Stimulated activated CD4-positive, alpha-beta T cell treated with anti-CD3 and anti-CD28 coated beads, Interleukin-12 subunit alpha, Interleukin-12 subunit beta, amount 100 ng/mL, for 48 hours (primary cell): ENCODE measurements at regions not wholly inside any gene's neighbourhood (a gene's known extent, or its start where the extent isn't known, plus 50 kb on each side); places are given as distances from the start of the nearest gene placed in this dataset.

Source experiments
- DNase-seq, 3 donors: peaks; one replicate each; pipeline ENCODE4 v3.0.0-alpha.2; 2020; ENCODE audit warnings: low read depth in 2 of 3, low spot score in 1 of 3

DNA sequence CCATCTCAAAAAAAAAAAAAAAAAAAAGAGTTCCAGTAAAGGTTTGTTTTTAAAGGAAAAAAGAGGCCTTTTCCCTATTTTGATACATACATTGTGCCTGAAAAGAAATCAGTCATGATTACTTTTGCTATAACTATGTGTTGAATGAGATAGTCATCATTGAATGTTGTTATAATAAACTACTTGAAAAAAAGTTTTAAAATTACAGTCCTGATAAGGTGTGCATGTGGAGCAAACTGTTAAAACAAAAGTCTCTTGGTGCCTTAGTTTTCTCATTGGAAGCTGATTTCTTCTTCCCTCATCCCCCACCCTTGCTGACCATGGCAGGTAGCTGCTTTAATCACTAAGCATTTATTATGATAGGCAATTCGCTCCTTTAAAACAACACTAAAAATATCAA is 172.3 kb upstream of the TBCA start:
- DNase-seq: no peak

DNA sequence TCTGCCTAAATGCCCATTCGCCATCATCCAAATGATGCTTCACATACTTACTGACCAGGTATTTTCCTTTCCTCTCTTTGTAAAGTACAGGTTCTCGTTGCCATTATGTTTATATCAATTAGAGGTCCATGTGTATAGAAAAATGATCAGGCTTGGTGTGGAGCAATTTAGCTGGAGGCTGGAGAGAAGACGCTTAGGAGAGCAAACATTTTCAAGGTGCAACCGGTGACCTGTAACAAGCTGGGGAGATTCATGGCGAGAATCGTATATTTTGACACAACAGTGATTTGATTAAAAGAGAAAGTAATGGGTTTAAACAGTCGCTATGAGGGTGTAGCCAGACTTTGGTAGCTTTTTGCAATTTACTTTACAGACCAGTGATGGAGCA is 170.9 kb upstream of the TBCA start:
- no peak for DNase-seq

DNA sequence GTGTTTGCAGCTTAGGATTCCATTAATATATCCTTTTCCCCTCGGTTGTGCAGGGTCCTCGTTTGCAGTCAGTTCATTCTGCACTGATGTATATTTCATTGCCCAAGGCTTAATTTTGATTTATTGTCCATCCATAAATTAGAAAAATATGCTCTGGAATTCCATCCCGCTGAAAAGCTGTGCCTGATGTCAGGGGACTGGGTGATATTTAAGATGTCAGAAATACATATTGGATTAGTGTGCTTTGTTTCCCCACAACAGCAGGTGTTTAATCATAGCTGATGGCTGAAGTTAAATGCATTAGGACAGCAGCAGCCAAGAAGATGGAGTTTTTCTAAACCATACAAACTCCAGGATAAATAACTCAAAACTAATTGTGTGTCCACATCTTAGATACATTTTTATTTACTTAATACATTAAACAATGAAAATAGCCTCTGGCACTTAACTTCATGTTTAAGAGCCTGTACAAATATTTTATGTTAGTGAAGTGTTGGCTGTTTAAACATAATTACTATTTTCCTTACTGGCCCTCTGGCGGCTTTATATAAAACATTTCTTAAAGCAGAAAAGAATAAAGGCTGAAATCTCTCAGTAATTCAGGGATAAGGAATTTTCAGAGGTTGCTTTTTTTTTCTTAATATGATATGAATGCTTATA is 170.4 kb upstream of the TBCA start:
- no peak for DNase-seq

DNA sequence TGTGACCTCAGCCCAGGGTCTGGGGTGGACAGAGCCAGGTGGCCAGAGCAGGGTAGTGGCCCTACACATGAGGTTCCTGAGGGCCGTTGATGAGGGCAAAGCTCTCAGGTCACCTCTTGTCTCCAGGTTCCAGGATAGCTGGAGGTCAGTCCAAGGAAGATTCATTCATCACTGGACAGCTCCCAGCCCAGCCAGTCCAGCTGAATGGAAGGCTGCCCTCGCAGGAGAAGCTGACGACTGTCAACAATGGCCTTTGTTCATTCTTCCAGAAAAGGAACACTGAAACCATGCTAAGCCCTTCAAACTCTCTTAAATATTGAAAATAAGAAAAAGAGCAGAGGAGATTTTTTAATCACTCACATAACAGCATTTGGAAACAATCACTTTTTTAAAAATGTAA is 169.7 kb upstream of the TBCA start:
- no peak for DNase-seq

DNA sequence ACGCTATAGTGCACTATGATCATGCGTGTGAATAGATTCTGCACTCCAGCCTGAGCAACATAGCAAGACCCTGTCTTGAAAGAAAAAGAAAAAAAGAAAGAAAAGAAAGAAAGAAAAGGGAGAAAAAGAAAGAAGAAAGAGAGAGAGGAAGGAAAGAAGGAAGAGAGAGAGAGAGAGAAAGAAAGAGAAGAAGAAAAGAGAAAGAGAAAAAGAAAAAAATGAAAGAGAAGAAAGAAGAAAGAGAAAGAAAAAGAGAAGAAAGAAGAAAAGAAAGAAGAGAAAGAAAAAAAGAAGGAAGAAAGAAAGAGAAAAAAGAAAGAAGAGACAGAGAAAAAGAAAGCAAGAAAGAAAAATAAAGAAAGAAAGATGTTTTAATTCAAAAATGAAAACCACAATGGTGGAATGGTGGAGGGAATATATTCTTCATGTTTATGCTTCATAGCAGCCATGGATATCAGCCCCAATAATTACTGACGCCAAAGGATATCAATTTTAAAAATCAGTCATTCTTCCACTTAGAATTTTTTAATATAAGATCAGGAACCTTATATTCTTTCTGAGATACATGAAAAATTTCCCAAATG is 168.7 kb upstream of the TBCA start:
- DNase-seq: no peak

DNA sequence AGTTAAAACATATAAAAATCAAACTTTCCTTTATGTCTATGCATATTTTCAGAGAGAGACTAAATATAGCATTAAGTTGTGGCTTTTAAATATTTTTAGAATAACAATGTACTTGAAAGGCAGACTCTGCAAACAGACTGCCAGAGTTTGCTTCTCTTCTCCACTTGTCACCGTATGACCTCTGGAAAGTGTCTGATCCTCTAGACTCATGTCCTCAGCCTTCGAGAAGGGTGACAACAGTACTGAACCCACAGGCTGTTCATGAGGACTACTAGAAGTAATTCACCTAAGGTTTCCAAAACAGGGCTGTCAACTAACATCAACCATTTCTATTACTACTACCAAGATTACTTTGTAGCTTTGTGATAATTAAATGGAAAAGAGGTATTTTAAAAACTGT is 167.7 kb upstream of the TBCA start:
- DNase-seq: no peak

DNA sequence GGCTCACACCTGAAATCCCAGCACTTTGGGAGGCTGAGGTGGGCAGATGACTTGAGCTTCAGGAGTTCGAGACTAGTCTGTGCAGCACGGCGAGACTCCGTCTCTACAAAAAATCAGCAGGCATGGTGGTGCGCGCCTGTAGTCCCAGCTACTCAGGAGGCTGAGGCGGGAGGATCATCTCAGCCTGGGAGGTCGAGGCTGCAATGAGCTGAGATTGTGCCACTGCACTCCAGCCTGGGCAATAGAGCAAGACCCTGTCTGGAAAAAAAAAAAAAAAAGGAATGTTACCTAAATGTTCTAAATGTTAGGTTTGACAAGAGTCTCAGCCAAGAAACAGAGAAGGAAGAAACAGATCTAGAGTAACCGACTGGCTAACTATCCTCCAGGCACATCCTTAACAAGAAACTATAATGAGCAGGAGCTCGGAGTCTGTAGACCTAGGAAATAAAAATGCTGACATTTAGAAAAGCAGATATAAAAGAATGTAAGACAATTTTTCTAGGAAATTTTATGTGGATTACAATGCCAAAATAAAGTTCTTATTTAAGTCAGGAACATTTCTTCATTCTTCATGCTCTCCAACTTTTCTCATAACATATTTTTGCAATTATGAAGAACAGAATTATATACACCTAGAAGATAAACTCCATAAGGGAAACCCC is 166.6 kb upstream of the TBCA start:
- no peak for DNase-seq

DNA sequence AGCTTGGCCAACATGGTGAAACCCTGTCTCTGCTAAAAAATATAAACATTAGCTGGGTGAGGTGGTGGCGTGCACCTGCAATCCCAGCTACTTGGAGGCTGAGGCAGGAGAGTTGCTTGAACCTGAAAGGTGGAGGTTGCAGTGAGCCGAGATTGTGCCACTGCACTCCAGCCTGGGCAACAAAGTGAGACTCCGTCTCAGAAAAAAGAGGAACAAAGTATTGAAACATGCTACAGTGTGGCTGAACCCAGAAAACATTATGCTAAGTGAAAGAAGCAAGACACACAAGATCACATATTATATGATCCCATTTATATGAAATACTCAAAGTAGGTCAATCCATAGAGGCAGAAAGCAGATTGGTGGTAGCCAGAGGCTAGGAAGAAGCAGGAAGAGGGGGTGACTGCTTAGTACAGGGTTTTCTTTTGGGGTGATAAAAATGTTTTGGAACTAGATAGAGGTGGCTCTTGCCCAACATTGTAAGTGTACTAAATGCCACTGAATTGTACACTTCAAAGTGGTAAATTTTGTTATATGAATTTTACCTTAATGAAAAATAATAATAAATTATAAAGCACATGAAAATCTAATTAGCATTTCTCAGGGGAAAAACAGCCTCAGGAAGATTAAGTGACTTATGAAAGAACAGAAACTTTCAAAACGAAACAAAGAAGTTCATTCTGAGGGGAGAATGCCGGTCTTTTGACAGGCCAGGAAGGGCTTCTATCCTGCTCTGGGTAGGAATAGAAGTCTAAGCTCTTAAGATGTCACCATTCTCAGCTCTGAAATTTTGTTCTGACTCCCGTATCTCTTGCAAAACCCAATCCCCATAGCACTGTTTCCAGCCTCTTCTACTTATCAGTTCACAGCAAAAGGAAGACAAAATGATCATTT is 161.1 kb upstream of the TBCA start:
- no peak for DNase-seq

DNA sequence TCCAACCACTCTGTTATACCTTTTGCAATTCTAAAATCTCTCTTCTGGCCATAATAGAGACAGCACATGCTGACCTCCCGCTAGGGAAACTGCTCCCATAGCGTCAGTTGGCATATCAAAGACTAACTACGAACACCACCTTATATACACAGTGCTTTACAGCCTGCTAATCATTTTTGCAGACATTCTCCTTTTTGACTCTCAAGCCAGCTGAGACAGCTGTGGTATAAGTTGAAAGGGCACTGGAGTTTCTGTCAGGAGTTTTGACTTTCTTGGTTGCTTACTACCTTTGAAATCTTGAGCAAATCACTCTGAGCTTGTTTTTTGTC is 160.2 kb upstream of the TBCA start:
- no peak for DNase-seq

DNA sequence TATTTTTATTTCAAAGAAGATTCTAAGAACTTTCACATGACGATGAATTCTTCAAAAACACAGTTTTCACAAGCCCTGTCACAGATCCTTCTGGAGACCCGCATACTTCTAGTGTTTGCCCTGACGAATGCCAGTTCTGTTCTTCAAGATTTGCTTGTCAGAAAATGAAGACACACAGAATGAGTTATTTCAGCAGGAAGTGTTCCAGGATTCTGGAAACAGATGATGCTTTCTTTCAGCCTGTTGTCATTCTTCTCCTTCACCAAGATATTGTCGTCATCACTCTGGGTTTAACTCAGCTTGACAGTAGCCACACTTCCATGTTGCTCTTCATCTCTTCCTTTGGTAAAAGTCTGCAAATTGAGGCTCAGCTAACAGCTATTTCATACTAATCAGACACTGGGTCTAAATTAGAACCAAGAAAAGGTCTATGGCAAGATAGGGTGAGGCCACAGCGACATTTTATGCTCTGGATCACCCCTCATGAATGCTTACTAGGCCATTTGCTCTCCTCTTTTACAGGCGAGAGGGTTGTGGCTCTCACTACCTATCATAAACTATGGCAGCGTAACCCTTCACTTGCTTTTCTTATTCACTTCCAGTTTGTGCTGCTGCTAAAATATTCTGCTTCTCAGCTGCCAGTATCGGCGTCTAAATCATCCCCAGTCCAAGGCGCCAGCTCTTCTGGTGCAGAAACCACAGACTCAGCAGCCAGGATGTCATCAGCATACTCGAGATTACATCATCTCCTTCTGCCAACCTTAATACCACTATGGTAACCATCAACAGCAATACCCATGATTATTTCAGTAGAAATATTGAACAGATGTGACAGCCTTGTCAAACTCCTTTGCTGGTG is 159.6 kb upstream of the TBCA start:
- no peak for DNase-seq

DNA sequence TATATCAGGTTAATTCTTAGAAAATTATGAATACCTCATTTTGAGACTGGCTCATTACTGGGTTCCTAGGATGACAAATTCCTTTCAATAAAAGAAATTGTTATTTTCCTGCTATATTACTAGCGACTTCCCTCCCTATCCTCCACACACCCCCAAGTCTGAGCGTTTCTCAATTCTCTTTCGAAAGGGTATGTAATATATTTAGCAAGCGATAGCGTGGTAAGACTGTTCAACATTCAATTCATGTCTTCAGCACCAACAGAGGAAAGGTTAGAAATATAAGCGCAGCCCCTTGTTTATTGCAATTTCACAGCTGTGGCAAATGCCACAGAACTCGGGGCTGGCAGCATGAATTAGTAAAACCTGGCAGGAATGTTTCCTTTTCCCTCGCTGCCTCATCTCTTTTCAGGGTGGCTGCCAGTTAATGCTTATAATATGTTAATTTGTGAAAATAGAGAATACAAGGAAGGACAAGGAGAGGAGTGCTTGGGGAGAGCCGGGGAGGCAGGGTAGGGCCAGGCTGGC is 152.7 kb upstream of the TBCA start:
- no peak for DNase-seq

DNA sequence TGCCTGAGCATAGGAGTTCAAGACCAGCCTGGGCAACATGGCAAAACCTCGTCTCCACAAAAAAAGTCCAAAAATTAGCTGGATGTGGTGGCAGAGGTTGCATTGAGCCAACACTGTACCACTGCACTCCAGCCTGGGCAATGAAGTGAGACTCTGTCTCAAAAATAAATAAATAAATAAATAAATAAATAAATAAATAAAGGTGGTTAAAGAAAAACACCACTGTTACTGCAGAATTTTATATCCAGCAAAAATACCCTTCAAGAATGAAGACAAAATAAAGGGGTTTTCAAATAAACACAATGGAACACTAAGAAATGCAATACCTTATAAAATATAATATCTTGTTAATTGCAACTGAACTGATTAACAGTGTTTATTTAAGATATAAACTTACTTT is 150.2 kb upstream of the TBCA start:
- DNase-seq: no peak

DNA sequence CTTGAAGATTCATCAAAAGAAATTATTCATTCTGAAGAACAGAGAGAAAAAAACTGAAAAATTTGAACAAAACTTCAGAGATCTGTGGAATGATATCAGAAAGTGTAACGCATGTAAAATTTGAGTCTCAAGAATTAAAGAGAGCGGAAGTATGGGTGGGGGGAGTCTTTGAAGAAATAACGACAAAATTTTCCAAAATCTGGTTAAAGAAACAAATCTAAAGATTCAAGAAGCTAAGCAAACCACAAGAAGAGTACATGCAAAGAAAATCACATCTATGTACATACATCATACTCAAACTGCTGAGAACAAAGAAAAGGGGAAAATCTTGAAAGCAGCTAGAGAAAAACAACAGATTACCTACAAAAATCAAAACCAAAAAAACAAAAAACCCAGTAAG is 149.4 kb upstream of the TBCA start:
- no peak for DNase-seq

DNA sequence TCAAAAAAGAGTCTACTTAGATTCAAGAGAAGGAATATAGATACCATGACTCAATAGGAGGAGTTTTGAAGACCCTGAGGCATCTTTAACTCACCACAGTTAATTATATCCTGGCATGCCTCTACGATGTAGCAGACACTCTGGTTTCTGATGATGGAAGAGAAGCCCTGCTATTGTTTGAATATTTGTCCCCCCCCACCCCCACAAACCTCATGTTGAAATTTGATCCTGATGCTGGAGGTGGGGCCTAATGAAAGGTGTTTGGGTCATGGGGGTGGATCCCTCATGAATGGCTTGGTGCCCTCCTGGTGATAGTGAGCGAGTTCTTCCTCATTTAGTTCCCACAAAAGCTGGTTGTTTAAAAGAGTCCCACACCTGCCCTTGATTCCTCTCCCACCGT is 147.9 kb upstream of the TBCA start:
- no peak for DNase-seq

DNA sequence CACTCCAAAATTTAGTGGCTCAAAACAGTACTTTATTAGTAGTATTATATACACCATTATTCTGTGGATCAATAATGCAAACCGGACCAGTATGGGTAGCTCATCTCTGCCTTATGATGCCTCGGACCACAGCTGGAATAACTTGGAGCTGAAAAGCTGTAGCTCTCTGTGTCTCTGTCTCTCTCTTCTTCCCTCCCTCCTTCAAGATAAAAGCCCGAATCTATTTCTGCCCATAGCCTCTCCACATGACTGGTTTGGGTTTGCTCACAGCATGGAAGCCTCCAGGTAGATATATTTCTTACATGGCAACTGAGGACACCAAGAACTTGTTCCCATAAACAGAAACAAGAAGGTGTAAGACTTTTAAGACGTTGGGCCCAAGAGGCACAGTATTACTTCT is 147.5 kb upstream of the TBCA start:
- DNase-seq: no peak

DNA sequence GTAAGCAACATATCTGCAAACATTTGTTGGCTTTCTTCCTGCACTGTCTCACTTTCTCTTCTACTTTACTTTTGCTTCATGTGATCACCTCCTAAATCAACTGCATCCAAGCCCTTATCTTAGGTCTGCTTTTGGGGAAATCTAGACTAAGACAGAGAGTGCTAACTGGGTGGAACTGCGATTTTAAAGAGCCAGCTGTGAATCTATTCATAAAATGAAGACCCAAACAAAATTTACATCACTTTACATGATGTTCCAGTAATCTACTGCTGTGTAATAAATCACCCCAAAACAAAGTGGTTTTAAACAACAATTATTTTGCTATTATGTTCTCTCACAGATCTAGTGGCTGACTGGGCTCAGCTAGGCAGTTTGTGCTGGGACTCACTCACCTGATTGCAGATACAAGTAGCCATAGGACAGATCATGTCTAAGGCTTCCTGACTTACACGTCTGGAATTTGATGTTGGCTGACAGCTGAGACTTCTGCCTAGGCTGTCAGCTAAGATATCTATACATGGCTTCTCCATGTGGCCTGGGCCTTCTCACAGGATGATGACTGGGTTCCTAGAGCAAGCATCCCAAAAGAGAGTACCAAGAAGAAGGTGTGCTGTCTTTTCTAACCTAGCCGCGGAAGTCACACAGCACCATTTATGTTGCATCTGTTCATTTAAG is 145.1 kb upstream of the TBCA start:
- DNase-seq: no peak

DNA sequence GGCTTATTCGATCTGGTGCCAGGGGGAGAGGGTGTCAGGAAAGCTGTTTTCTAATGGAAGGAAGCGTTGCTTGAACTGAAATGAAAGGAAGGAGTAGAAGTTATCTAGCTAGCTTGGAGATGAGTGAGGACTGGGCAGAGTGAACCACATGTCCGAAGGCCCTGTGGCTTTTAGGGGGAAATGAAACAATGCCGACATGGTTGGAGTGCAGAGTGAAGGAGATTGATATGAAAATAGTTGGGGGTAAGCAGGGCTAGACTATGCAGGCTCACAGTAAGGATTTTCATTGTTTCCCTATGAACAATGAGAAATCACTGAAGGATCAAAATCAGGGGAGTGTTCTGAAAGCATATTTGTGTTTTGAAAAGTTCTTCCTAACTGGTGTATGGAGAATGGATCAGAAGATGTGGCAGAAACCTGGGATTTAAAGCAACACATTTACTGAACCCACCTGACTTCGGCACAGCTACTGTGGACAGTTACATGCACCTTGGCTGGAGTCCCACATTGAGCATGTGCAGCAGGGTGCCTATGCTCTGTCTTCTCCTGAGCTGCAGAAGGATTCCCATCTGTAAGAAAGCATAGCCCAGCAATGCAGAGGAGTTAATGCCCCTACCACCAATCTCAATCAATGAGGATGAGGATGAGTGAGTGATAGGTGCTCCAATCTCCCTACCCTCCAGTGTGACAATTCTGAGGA is 144.4 kb upstream of the TBCA start:
- no peak for DNase-seq

DNA sequence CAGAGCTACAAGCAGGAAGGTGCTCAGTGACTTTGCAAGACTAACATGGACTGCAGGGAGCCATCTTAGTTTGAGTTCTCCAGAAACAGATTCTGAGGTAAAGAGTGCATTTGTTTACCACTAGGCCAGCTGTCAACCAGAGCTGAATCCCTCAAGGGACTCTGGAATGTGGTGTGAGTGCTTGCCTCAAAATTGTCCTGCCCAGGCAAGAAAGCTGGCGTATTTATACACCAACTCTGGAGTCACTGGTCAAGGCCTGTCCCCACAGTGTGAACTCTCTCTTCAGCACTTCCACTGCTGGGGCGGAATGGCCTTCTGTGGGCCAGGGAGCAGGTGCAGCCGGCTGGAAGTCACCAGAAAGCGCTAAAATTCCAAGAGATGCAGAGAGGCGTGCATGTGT is 139.2 kb upstream of the TBCA start:
- DNase-seq: no peak

DNA sequence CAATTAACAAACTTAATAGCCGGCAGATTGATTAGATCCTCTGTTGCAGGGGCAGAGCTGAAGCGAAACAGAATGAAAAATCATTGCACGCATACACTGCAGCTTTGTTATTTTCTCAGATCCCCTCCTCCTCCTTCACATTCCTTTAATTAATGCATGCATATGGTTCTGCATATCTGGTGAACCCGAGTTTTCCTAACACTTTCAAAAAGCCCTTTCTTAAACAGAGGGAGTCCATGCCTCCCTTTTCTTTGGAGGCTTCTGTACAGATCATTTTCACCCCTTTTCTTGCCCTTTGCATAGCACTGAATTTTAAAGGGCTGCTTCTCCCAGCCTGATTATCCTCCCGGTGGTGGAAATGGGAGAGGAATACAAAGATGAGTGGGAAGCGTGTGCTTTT is 136.6 kb upstream of the TBCA start:
- DNase-seq: no peak
